ENCODE measurements at regions not wholly inside any gene's neighbourhood (a gene's known extent, or its start where the extent isn't known, plus 50 kb on each side); places are given as distances from the start of the nearest gene placed in this dataset.

GRCh38 chrX:98371994-98372393, 1488.3 kb downstream of the RPA4 start:
- H4K91ac ChIP-seq (replicated peaks; ENCODE audit: insufficient read length, low read length), result no peak overlapping the region
- no peak overlapping the region for H3K56ac ChIP-seq (replicated peaks; ENCODE audit: insufficient read length, low read depth, low read length)
- H3K9ac ChIP-seq (replicated peaks in 1 of 4; ENCODE audit: extremely low read depth in 1 of 4, low read depth in 3 of 4, low read length in 3 of 4), result no peak overlapping the region
- no peak overlapping the region for H3K18ac ChIP-seq (ENCODE audit: extremely low read depth, low read length)
- ChIA-PET POLR2A (ENCODE audit: partially characterized antibody) (no interaction called here), CTCF (ENCODE audit: partially characterized antibody) (interaction anchor here (0.6 kb wide), 1 partner anchor 366 kb away, joined by 3 read pairs; no protein-coding TSS in a partner anchor)
- H3K23me2 ChIP-seq (ENCODE audit: low read depth, low read length), result no peaks in the 10 kb centered on the region
- no peak overlapping the region for H2BK120ac ChIP-seq (replicated peaks; ENCODE audit: low read depth, low read length)
- H2BK15ac ChIP-seq (ENCODE audit: low read length), result no peak overlapping the region
- no peak overlapping the region for H2BK12ac ChIP-seq (ENCODE audit: low read depth, low read length)
- FAIRE-seq (no peak), DNase-seq (ENCODE audit: low read depth in 1 of 2, low spot score in 2 of 2) (no peak)
- no peak overlapping the region for H2BK5ac ChIP-seq (ENCODE audit: low read depth, low read length)
- no peak overlapping the region for H2AK5ac ChIP-seq (ENCODE audit: low read depth, low read length)
- no peak overlapping the region for H2AFZ ChIP-seq (ENCODE audit: low read length)
- no peak overlapping the region for H3K4me2 ChIP-seq (ENCODE audit: insufficient read depth in 1 of 2, low read depth in 2 of 2, low read length in 2 of 2)
- no peak overlapping the region for H3K4ac ChIP-seq (replicated peaks; ENCODE audit: insufficient read length, low read depth, low read length)
- H3K27me3 ChIP-seq (replicated peaks in 1 of 4; ENCODE audit: control insufficient read depth in 3 of 4, extremely low read depth in 1 of 4, insufficient read depth in 3 of 4, low read length in 3 of 4), result no peaks in the 10 kb centered on the region
- no peaks in the 10 kb centered on the region for H3K79me1 ChIP-seq (ENCODE audit: low read depth, low read length)
- WGBS, 2 experiments (ENCODE audit: extremely low coverage in 1 of 2, insufficient coverage in 1 of 2, insufficient read length in 1 of 2, insufficient replicate concordance in 2 of 2, low coverage in 1 of 2, low lambda C conversion rate in 2 of 2, missing lambda C conversion rate in 1 of 2), result 81% methylated on average over 2 of the region's 2 CpGs; no CpG with 5 or more reads in 1 of the 2 experiments
- no peak overlapping the region for H4K8ac ChIP-seq (ENCODE audit: extremely low read depth, insufficient read depth, low read length)
- H4K5ac ChIP-seq (ENCODE audit: insufficient read length, low read depth, low read length), result no peak overlapping the region
- H2BK20ac ChIP-seq (ENCODE audit: low read length), result no peak overlapping the region
- H3K9me3 ChIP-seq (ENCODE audit: insufficient read depth in 2 of 2, low read depth in 1 of 2, low read length in 1 of 2), result no peaks in the 10 kb centered on the region
- H3K4me3 ChIP-seq (ENCODE audit: extremely low read depth in 1 of 4, insufficient read depth in 2 of 4, low read depth in 3 of 4, low read length in 4 of 4), result no peak overlapping the region
- no peaks in the 10 kb centered on the region for H3K79me2 ChIP-seq (ENCODE audit: control insufficient read depth in 1 of 2, insufficient read depth in 2 of 2, low read length in 2 of 2)
- no peak overlapping the region for H3K27ac ChIP-seq (ENCODE audit: low read depth, low read length)
- no peaks in the 10 kb centered on the region for H3K36me3 ChIP-seq (ENCODE audit: control insufficient read depth in 2 of 4, insufficient read depth in 4 of 4, low read length in 3 of 4)
- peaks cover 0 to 3% (median 0%) of the 10 kb centered on the region in 4 experiments; a peak in 1 of 7 replicates for H3K4me1 ChIP-seq (replicated peaks in 1 of 4; ENCODE audit: control insufficient read depth in 3 of 4, insufficient read depth in 4 of 4, low read length in 3 of 4)
- no peak overlapping the region for H3K14ac ChIP-seq (ENCODE audit: insufficient read length)
- no peaks in the 10 kb centered on the region for H4K20me1 ChIP-seq (replicated peaks in 1 of 2; ENCODE audit: control insufficient read depth in 1 of 2, insufficient read depth in 2 of 2, low read length in 2 of 2)
- no peak overlapping the region for H3K23ac ChIP-seq (ENCODE audit: insufficient read length)
- TF ChIP-seq CHD7 (IDR thresholded peaks at IDR 0.05; ENCODE audit: insufficient replicate concordance, low read length), result no peak
